Panc1 (cell line): ENCODE measurements at regions not wholly inside any gene's neighbourhood (a gene's known extent, or its start where the extent isn't known, plus 50 kb on each side); places are given as distances from the start of the nearest gene placed in this dataset.
A peak's percentile ranks its signal among the peaks of the same experiment; 100 is the strongest.

Experiments used
- SIN3A ChIP-seq: IDR thresholded peaks from 2 replicates; pipeline ENCODE4 v1.6.1; 2012; ENCODE audit warnings: low read depth, mild to moderate bottlenecking, low read length, moderate library complexity, borderline replicate concordance; ENCODE audit not compliant: insufficient read depth
- TF ChIP-seq, protein P1 (sequence below): fragments of 450-650 bp; IDR thresholded peaks from 2 replicates; pipeline ENCODE4 v1.5.1; 2017; ENCODE audit warnings: mild to moderate bottlenecking

DNA sequence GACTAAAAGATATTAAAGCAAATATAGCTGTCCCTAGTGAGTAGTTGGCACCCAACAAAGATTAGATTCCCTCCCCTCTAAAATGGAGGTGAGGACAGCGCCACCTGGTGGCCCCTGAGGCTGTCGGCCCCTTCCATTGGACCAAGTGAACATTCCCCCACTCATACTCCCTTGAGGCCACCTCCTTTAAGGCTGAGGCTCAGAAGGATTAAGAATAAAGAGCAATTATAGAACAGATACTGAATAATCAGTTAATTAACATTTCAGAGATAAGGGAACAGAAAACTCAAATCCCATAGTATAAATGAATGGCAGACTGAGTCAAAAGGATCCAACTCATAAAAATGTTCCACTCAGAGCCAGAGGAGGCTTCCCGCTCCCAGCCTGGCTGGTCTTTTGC, 130.4 kb upstream of the GHITM start:
- TF ChIP-seq, protein P1, sequence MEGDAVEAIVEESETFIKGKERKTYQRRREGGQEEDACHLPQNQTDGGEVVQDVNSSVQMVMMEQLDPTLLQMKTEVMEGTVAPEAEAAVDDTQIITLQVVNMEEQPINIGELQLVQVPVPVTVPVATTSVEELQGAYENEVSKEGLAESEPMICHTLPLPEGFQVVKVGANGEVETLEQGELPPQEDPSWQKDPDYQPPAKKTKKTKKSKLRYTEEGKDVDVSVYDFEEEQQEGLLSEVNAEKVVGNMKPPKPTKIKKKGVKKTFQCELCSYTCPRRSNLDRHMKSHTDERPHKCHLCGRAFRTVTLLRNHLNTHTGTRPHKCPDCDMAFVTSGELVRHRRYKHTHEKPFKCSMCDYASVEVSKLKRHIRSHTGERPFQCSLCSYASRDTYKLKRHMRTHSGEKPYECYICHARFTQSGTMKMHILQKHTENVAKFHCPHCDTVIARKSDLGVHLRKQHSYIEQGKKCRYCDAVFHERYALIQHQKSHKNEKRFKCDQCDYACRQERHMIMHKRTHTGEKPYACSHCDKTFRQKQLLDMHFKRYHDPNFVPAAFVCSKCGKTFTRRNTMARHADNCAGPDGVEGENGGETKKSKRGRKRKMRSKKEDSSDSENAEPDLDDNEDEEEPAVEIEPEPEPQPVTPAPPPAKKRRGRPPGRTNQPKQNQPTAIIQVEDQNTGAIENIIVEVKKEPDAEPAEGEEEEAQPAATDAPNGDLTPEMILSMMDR = peak; percentile 90
- no peak for TF ChIP-seq SIN3A
